Stimulated activated CD4-positive, alpha-beta T cell treated with anti-CD3 and anti-CD28 coated beads, TNF-alpha, amount 100 ng/mL, for 1 hour (primary cell): ENCODE measurements at regions not wholly inside any gene's neighbourhood (a gene's known extent, or its start where the extent isn't known, plus 50 kb on each side); places are given as distances from the start of the nearest gene placed in this dataset.

Experiments
- DNase-seq, 3 donors: peaks; one replicate each; pipeline ENCODE4 v3.0.0-alpha.2; 2020; ENCODE audit warnings: low read depth in 3 of 3, low spot score in 1 of 3

GRCh38 chr6:25219216-25219916, 59.8 kb upstream of the CARMIL1 start:
- DNase-seq: no peak

DNA sequence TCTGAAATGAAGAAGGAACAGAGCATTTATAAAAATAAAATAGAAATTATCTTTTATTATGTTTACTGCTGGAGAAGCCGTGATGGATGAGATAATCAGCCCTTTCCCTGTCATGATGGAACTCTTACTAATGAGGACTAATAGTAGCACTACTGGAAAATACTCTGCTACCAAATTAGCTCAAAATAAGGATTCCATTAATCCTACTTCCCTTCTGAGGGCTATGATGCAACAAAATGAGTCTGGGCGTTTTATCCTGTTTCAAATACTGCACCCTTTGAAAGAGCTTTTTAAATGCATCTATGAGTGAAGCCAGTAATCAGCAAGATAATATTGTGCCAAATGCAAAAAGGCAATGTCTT, 59.3 kb upstream of the CARMIL1 start:
- no peak for DNase-seq

- DNase-seq: no peak
Measured at GRCh38 chr6:25220857-25221256, 58.3 kb upstream of the CARMIL1 start.

- no peak for DNase-seq
Measured at GRCh38 chr6:25222006-25222678, 57.0 kb upstream of the CARMIL1 start.

- peak in 2 of 3 donors; percentile 25 to 52 for DNase-seq
Measured at GRCh38 chr6:25223490-25223991, 55.6 kb upstream of the CARMIL1 start.

- DNase-seq: no peak
Measured at GRCh38 chr6:25224242-25224641, 54.9 kb upstream of the CARMIL1 start.

DNA sequence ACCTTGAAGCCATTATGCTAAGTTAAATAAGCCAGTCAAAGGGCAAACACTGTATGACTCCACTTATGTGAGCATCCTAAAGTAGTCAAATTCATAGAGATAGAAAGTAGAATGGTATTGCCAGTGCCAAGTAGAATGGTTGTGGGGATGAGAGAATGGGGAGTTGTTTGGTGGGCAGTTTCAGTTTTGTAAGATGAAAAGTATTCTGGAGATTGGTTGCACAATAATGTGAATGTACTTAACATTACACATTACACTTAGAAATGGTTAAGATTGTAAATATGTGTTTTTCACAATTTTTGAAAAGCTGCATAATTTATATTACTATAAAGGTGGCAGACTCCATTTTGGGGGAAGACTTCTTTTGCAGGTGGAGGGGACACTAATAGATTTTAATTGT, 51.3 kb upstream of the CARMIL1 start:
- DNase-seq: no peak
